K562 (cell line): ENCODE measurements at regions not wholly inside any gene's neighbourhood (a gene's known extent, or its start where the extent isn't known, plus 50 kb on each side); places are given as distances from the start of the nearest gene placed in this dataset.

Experiments used
- ATAC-seq: fragments of 200-7000 bp; cut with Tn5 transposase; 3 replicates; pipeline ENCODE4 v1.9.1; 2020; ENCODE audit warnings: moderate library complexity
- BruUV-seq: library from RNA; stranded (reverse); fragments of 400-500 nt; replicated peaks from 2 replicates; lab custom pipeline; 2021; lab: Mats Ljungman, UMichigan
- CTCF ChIA-PET: fragments of 300-600 bp; formaldehyde crosslinking; extraction: SDS; loops from one replicate; lab custom pipeline; 2021; ENCODE audit warnings: low intra/inter-chr PET ratio; lab: Yijun Ruan, JAX
- POLR2A ChIA-PET: fragments of 300-600, 350-650 bp; sonication (Branson Sonifier 250); formaldehyde crosslinking; extraction: SDS; loops from one replicate; lab custom pipeline; 2021; ENCODE audit warnings: antibody characterized with exemption, inconsistent platforms; lab: Yijun Ruan, JAX
- DNase-seq, 4 experiments: peaks; one replicate each; pipeline versions ENCODE4 v3.0.0 to v3.0.0-alpha.2; 2011 to 2018; ENCODE audit warnings: low spot score in 3 of 4, mixed read lengths in 3 of 4; ENCODE audit errors: extremely low read depth in 1 of 4
- FAIRE-seq: peaks from 2 replicates; lab custom pipeline; 2011; peaks lifted over from hg19 to GRCh38; lab: Jason Lieb, UNC
- H2AFZ ChIP-seq: 2 replicates; pipeline ENCODE4 v1.6.0; 2011; ENCODE audit warnings: low read depth, low read length, control low read depth, inconsistent platforms
- H3K27ac ChIP-seq: fragments of 200-600 bp; 3 replicates; pipeline ENCODE4 v1.8.0; 2011; ENCODE audit warnings: low read depth, mild to moderate bottlenecking, control low read depth, inconsistent platforms, low read length, moderate library complexity, mixed read lengths; ENCODE audit errors: extremely low read depth
- H3K27me3 ChIP-seq, 2 experiments: fragments of 300-600 bp in 1 of 2; 2 replicates in 1 of 2; 3 replicates in 1 of 2; pipeline versions ENCODE4 v1.6.0 to v1.8.0; 2011; ENCODE audit warnings: inconsistent platforms in 2 of 2, low read length in 2 of 2, mild to moderate bottlenecking in 1 of 2, mixed read lengths in 1 of 2, moderate library complexity in 1 of 2; ENCODE audit not compliant: control insufficient read depth in 2 of 2, insufficient read depth in 2 of 2
- H3K36me3 ChIP-seq: fragments of 300-600 bp; 3 replicates; pipeline ENCODE4 v1.8.0; 2011; ENCODE audit warnings: mild to moderate bottlenecking, low read length, inconsistent platforms; ENCODE audit not compliant: control insufficient read depth, insufficient read depth
- H3K4me1 ChIP-seq, 2 experiments: fragments of 200-600 bp in 1 of 2; replicated peaks in 1 of 2; 2 replicates in 1 of 2; 3 replicates in 1 of 2; pipeline versions ENCODE4 v1.5.1 to v1.8.0; 2011; ENCODE audit warnings: inconsistent platforms in 2 of 2, low read length in 2 of 2, mild to moderate bottlenecking in 1 of 2, mixed read lengths in 1 of 2, moderate library complexity in 1 of 2; ENCODE audit not compliant: control insufficient read depth in 2 of 2, insufficient read depth in 2 of 2
- H3K4me2 ChIP-seq: 2 replicates; pipeline ENCODE4 v1.6.1; 2011; ENCODE audit warnings: low read length, control low read depth, inconsistent platforms, mixed read lengths; ENCODE audit not compliant: insufficient read depth
- H3K4me3 ChIP-seq: fragments of 200-600 bp; sonication (generic), shearing (Covaris generic); 2 replicates; pipeline ENCODE4 v1.5.1; 2016; ENCODE audit warnings: control low read depth, inconsistent platforms
- H3K79me2 ChIP-seq: fragments of 200-600 bp; 3 replicates; pipeline ENCODE4 v1.8.0; 2011; ENCODE audit warnings: low read length, inconsistent platforms; ENCODE audit not compliant: control insufficient read depth, insufficient read depth
- H3K9ac ChIP-seq, 2 experiments: 2 replicates each; pipeline versions ENCODE4 v1.6.0 to v1.6.1; 2011; ENCODE audit warnings: low read depth in 2 of 2, low read length in 2 of 2, control low read depth in 1 of 2, inconsistent platforms in 1 of 2, mild to moderate bottlenecking in 1 of 2, mixed read lengths in 1 of 2; ENCODE audit not compliant: insufficient read depth in 1 of 2
- H3K9me1 ChIP-seq: one replicate; pipeline ENCODE4 v1.6.0; 2011; ENCODE audit warnings: inconsistent platforms, mild to moderate bottlenecking, low read length, moderate library complexity; ENCODE audit not compliant: control insufficient read depth, insufficient read depth
- H3K9me3 ChIP-seq: replicated peaks from 2 replicates; pipeline ENCODE4 v1.5.1; 2011; ENCODE audit warnings: low read depth, low read length, inconsistent platforms; ENCODE audit not compliant: control insufficient read depth, insufficient read depth
- H4K20me1 ChIP-seq: replicated peaks from 2 replicates; pipeline ENCODE4 v1.6.1; 2011; ENCODE audit warnings: low read length, inconsistent platforms, mixed read lengths; ENCODE audit not compliant: control insufficient read depth, insufficient read depth
- GATAD2B ChIP-seq: fragments of 450-650 bp; IDR thresholded peaks from 2 replicates; pipeline ENCODE4 v1.6.1; 2017; ENCODE audit warnings: mild to moderate bottlenecking, borderline replicate concordance
- NKRF ChIP-seq: fragments of 450-650 bp; IDR thresholded peaks from 2 replicates; pipeline ENCODE4 v1.6.1; 2016; ENCODE audit warnings: borderline replicate concordance
- SFPQ ChIP-seq: fragments of 200-400 bp; formaldehyde crosslinking; IDR thresholded peaks from 2 replicates; pipeline ENCODE4 v1.6.1; 2017; ENCODE audit warnings: mild to moderate bottlenecking, low read depth, low read length, moderate library complexity
- SREBF1 ChIP-seq: fragments of 150-350 bp; IDR thresholded peaks from 2 replicates; pipeline ENCODE4 v1.6.1; 2014; ENCODE audit warnings: antibody characterized with exemption, low read depth, low read length, borderline replicate concordance
- THAP12 ChIP-seq: fragments of 250-450 bp; sonication (Bioruptor Pico); IDR thresholded peaks from 2 replicates; pipeline ENCODE4 v1.9.0; 2021; ENCODE audit warnings: mild to moderate bottlenecking, inconsistent platforms
- ZFP1 ChIP-seq: fragments of 450-650 bp; formaldehyde crosslinking; IDR thresholded peaks from 2 replicates; pipeline ENCODE4 v1.4.0; 2020; ENCODE audit warnings: mild to moderate bottlenecking, mixed read lengths
- ZNF408 ChIP-seq: fragments of 250-450 bp; sonication (Bioruptor Pico); IDR thresholded peaks from 2 replicates; pipeline ENCODE4 v1.4.0; 2020; ENCODE audit warnings: low read depth, mild to moderate bottlenecking, moderate library complexity
- ZNF766 ChIP-seq: fragments of 200-800 bp; sonication (Bioruptor generic); conservative IDR thresholded peaks from 2 replicates; pipeline ENCODE4 v1.6.1; 2016; ENCODE audit warnings: missing genetic modification characterization, missing compliant biosample characterization
- WGBS: fragments of 100-300 bp; shearing (Covaris generic); methylation state at CpG from one replicate; pipeline ENCODE4 v1.1.6; 2016; ENCODE audit warnings: low coverage, mixed read lengths; ENCODE audit not compliant: insufficient coverage; ENCODE audit errors: missing lambda C conversion rate; 5-methylcytosine and 5-hydroxymethylcytosine counted together
- in situ Hi-C: fragments of 300-500 bp; cut with MboI; formaldehyde crosslinking; loops from 4 replicates; pipeline ENCODE4 v1.15.0; 2018; ENCODE audit warnings: inconsistent platforms, mixed read lengths
- intact Hi-C: fragments of 100-400 bp; cut with micrococcal nuclease; formaldehyde crosslinking; loops from 2 replicates; pipeline ENCODE4 v1.14.2; 2022
- TF ChIP-seq, protein P1 (sequence below): IDR thresholded peaks from 3 replicates; pipeline ENCODE4 v1.6.1; 2011; ENCODE audit warnings: borderline replicate concordance, mild to moderate bottlenecking; ENCODE audit not compliant: insufficient read length, insufficient read depth

- TF ChIP-seq ZFP1 (CRISPR knock-in tag) (no peak), NKRF (no peak), ZNF766 (no peak), THAP12 (CRISPR knock-in tag) (no peak), SFPQ (no peak), GATAD2B (no peak), SREBF1 (no peak), ZNF408 (CRISPR knock-in tag) (no peak)
- TF ChIP-seq, protein P1, sequence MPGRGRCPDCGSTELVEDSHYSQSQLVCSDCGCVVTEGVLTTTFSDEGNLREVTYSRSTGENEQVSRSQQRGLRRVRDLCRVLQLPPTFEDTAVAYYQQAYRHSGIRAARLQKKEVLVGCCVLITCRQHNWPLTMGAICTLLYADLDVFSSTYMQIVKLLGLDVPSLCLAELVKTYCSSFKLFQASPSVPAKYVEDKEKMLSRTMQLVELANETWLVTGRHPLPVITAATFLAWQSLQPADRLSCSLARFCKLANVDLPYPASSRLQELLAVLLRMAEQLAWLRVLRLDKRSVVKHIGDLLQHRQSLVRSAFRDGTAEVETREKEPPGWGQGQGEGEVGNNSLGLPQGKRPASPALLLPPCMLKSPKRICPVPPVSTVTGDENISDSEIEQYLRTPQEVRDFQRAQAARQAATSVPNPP: no peak
- TF ChIP-seq, all 486 proteins: peak for 0
- ATAC-seq (no peak), DNase-seq (no peak), FAIRE-seq (no peak)
- Histone ChIP-seq H4K20me1 (no peaks in the 10 kb centered on the region), H3K79me2 (no peaks in the 10 kb centered on the region), H3K9me1 (no peaks in the 10 kb centered on the region), H3K4me3 (no peak overlapping the region), H3K9ac (no peak overlapping the region), H3K9me3 (no peaks in the 10 kb centered on the region), H3K4me1 (no peaks in the 10 kb centered on the region), H3K36me3 (no peaks in the 10 kb centered on the region), H2AFZ (no peak overlapping the region), H3K27me3 (no peaks in the 10 kb centered on the region), H3K4me2 (no peak overlapping the region), H3K27ac (no peak overlapping the region)
- intact Hi-C loops: no loop called here
- WGBS: 2% methylated on average over 4 of the region's 4 CpGs
- ChIA-PET POLR2A (interaction anchor here (0.6 to 1.7 kb wide), 2 partner anchors 12 to 21 kb away, joined by 3 to 6 read pairs; no protein-coding TSS in a partner anchor), CTCF (no interaction called here)
- in situ Hi-C loops: no loop called here
- no TSS peak for BruUV-seq
Observed at GRCh38 chr7:46814516-46815250, 767.2 kb downstream of the TNS3 start.
